GM19395 (cell line): ENCODE measurements at regions not wholly inside any gene's neighbourhood (a gene's known extent, or its start where the extent isn't known, plus 50 kb on each side); places are given as distances from the start of the nearest gene placed in this dataset.
"Not testable (repeated sequence)": the region's sequence is repeated elsewhere in the genome, so short reads cannot be mapped to it uniquely, and the experiment has no call there.

Experiments
- ATAC-seq: cut with Tn5 transposase; IDR thresholded peaks from one replicate; pipeline ENCODE4 v1.9.1; 2021; ENCODE audit warnings: mild to moderate bottlenecking, moderate library complexity; ENCODE audit not compliant: unreplicated experiment

- ATAC-seq, result no peak
These were observed 154.2 kb upstream of the TSLP start for GRCh38 chr5:110917161-110917875.

- ATAC-seq, result no peak
These were observed 152.8 kb upstream of the TSLP start for GRCh38 chr5:110918683-110919082.

GRCh38 chr5:110923971-110924370 is 147.5 kb upstream of the TSLP start:
- ATAC-seq, result no peak

- ATAC-seq, result no peak
These were observed 146.1 kb upstream of the TSLP start for GRCh38 chr5:110925398-110925797.

- ATAC-seq, result no peak
These were observed 145.6 kb upstream of the TSLP start for GRCh38 chr5:110925916-110926315.

- ATAC-seq, result peak; percentile 94
These were observed 138.6 kb upstream of the TSLP start for GRCh38 chr5:110932755-110933488.

- ATAC-seq, result no peak
These were observed 131.4 kb upstream of the TSLP start for GRCh38 chr5:110940136-110940535.

GRCh38 chr5:110945874-110946436 is 125.6 kb upstream of the TSLP start:
- ATAC-seq, result no peak

- no peak for ATAC-seq
These were observed 120.1 kb upstream of the TSLP start for GRCh38 chr5:110951373-110951791.

- no peak for ATAC-seq
These were observed 115.1 kb upstream of the TSLP start for GRCh38 chr5:110956280-110956912.

- no peak for ATAC-seq
These were observed 114.3 kb upstream of the TSLP start for GRCh38 chr5:110956913-110957813.

- ATAC-seq, result no peak
These were observed 113.6 kb upstream of the TSLP start for GRCh38 chr5:110957934-110958333.

- no peak for ATAC-seq
These were observed 108.0 kb upstream of the TSLP start for GRCh38 chr5:110963495-110963894.

GRCh38 chr5:110965773-110966581 is 105.5 kb upstream of the TSLP start:
- no peak for ATAC-seq

GRCh38 chr5:110968246-110969005 is 103.1 kb upstream of the TSLP start:
- no peak for ATAC-seq

- no peak for ATAC-seq
These were observed 102.0 kb upstream of the TSLP start for GRCh38 chr5:110969502-110969901.

GRCh38 chr5:110973510-110973909 is 98.0 kb upstream of the TSLP start:
- ATAC-seq, result no peak

GRCh38 chr5:110977915-110978314 is 93.6 kb upstream of the TSLP start:
- ATAC-seq, result no peak

GRCh38 chr5:110985882-110986281 is 85.6 kb upstream of the TSLP start:
- not testable (repeated sequence) for ATAC-seq
